GM23338 (cell line): ENCODE measurements at regions not wholly inside any gene's neighbourhood (a gene's known extent, or its start where the extent isn't known, plus 50 kb on each side); places are given as distances from the start of the nearest gene placed in this dataset.

Experiments
- CREB1 ChIP-seq: fragments of 250-450 bp; sonication (Bioruptor Pico); IDR thresholded peaks from 2 replicates; pipeline ENCODE4 v1.5.0; 2020; ENCODE audit warnings: low read depth, mild to moderate bottlenecking, moderate library complexity
- CTCF ChIP-seq, 2 experiments: fragments of 200-600 bp in 1 of 2; sonication (generic) in 1 of 2; conservative IDR thresholded peaks; 2 replicates each; pipeline versions ENCODE4 v1.5.1 to v1.6.1; 2016 to 2017; ENCODE audit warnings: antibody characterized with exemption in 2 of 2, low read depth in 2 of 2, mild to moderate bottlenecking in 2 of 2, moderate library complexity in 1 of 2
- ETS1 ChIP-seq: IDR thresholded peaks from 2 replicates; pipeline ENCODE4 v1.6.1; 2016; ENCODE audit warnings: antibody characterized with exemption
- EZH2 ChIP-seq: fragments of 200-600 bp; sonication (generic); IDR thresholded peaks from one replicate; pipeline ENCODE4 v1.8.0; 2017; ENCODE audit warnings: antibody characterized with exemption, mild to moderate bottlenecking, low read depth; ENCODE audit not compliant: unreplicated experiment
- EZH2phosphoT487 ChIP-seq: fragments of 200-600 bp; sonication (generic); IDR thresholded peaks from one replicate; pipeline ENCODE4 v1.8.1; 2018; ENCODE audit warnings: antibody characterized with exemption; ENCODE audit not compliant: unreplicated experiment
- JUNB ChIP-seq: IDR thresholded peaks from one replicate; pipeline ENCODE4 v1.6.1; 2016; ENCODE audit warnings: antibody characterized with exemption; ENCODE audit not compliant: unreplicated experiment
- NANOG ChIP-seq: IDR thresholded peaks from 2 replicates; pipeline ENCODE4 v1.6.1; 2016; ENCODE audit warnings: antibody characterized with exemption, borderline replicate concordance
- POLR2AphosphoS5 ChIP-seq: IDR thresholded peaks from 2 replicates; pipeline ENCODE4 v1.6.1; 2016; ENCODE audit warnings: antibody characterized with exemption, low read depth
- REST ChIP-seq: IDR thresholded peaks from one replicate; pipeline ENCODE4 v1.6.1; 2018; ENCODE audit warnings: antibody characterized with exemption; ENCODE audit not compliant: unreplicated experiment
- STAT1 ChIP-seq: IDR thresholded peaks from one replicate; pipeline ENCODE4 v1.6.1; 2016; ENCODE audit warnings: antibody characterized with exemption; ENCODE audit not compliant: unreplicated experiment
- ZNF114 ChIP-seq: fragments of 250-450 bp; sonication (Bioruptor Pico); IDR thresholded peaks from 2 replicates; pipeline ENCODE4 v1.5.0; 2020; ENCODE audit warnings: mild to moderate bottlenecking, moderate library complexity
- ZNF331 ChIP-seq: fragments of 250-450 bp; sonication (Bioruptor Pico); IDR thresholded peaks from 2 replicates; pipeline ENCODE4 v1.5.0; 2020; ENCODE audit warnings: low read depth, mild to moderate bottlenecking, moderate library complexity
- TF ChIP-seq, protein P1 (sequence below): fragments of 250-450 bp; sonication (Bioruptor Pico); IDR thresholded peaks from 2 replicates; pipeline ENCODE4 v1.5.0; 2020; ENCODE audit warnings: mild to moderate bottlenecking, moderate library complexity

DNA sequence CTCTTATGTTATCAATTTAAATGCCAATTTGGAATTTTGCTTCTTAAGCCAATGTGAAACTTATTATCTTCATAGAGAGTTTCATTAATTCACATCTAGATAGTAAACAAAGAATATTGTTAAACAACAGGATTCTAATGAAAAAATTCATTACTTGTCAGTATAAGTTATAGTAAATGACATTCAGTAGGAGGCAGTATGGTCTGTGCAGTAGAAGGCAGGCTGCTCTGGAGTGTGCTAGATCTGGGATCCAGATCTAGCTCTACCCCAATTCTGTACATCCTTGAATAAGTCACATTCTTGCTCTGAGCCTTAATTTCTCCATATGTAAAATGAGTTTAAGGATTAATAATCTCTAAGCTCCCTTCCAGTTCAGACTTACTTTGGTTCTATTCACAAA, 202.7 kb upstream of the POU3F4 start:
- TF ChIP-seq EZH2 (no peak), CTCF (conservative IDR thresholded peaks at IDR 0.05; ENCODE audit: low read depth in 2 of 2) (no peak), EZH2phosphoT487 (no peak), REST (no peak), POLR2AphosphoS5 (no peak), ZNF331 (no peak), CREB1 (CRISPR knock-in tag) (no peak), JUNB (no peak), ETS1 (no peak), STAT1 (no peak), ZNF114 (no peak), NANOG (no peak)
- TF ChIP-seq, protein P1, sequence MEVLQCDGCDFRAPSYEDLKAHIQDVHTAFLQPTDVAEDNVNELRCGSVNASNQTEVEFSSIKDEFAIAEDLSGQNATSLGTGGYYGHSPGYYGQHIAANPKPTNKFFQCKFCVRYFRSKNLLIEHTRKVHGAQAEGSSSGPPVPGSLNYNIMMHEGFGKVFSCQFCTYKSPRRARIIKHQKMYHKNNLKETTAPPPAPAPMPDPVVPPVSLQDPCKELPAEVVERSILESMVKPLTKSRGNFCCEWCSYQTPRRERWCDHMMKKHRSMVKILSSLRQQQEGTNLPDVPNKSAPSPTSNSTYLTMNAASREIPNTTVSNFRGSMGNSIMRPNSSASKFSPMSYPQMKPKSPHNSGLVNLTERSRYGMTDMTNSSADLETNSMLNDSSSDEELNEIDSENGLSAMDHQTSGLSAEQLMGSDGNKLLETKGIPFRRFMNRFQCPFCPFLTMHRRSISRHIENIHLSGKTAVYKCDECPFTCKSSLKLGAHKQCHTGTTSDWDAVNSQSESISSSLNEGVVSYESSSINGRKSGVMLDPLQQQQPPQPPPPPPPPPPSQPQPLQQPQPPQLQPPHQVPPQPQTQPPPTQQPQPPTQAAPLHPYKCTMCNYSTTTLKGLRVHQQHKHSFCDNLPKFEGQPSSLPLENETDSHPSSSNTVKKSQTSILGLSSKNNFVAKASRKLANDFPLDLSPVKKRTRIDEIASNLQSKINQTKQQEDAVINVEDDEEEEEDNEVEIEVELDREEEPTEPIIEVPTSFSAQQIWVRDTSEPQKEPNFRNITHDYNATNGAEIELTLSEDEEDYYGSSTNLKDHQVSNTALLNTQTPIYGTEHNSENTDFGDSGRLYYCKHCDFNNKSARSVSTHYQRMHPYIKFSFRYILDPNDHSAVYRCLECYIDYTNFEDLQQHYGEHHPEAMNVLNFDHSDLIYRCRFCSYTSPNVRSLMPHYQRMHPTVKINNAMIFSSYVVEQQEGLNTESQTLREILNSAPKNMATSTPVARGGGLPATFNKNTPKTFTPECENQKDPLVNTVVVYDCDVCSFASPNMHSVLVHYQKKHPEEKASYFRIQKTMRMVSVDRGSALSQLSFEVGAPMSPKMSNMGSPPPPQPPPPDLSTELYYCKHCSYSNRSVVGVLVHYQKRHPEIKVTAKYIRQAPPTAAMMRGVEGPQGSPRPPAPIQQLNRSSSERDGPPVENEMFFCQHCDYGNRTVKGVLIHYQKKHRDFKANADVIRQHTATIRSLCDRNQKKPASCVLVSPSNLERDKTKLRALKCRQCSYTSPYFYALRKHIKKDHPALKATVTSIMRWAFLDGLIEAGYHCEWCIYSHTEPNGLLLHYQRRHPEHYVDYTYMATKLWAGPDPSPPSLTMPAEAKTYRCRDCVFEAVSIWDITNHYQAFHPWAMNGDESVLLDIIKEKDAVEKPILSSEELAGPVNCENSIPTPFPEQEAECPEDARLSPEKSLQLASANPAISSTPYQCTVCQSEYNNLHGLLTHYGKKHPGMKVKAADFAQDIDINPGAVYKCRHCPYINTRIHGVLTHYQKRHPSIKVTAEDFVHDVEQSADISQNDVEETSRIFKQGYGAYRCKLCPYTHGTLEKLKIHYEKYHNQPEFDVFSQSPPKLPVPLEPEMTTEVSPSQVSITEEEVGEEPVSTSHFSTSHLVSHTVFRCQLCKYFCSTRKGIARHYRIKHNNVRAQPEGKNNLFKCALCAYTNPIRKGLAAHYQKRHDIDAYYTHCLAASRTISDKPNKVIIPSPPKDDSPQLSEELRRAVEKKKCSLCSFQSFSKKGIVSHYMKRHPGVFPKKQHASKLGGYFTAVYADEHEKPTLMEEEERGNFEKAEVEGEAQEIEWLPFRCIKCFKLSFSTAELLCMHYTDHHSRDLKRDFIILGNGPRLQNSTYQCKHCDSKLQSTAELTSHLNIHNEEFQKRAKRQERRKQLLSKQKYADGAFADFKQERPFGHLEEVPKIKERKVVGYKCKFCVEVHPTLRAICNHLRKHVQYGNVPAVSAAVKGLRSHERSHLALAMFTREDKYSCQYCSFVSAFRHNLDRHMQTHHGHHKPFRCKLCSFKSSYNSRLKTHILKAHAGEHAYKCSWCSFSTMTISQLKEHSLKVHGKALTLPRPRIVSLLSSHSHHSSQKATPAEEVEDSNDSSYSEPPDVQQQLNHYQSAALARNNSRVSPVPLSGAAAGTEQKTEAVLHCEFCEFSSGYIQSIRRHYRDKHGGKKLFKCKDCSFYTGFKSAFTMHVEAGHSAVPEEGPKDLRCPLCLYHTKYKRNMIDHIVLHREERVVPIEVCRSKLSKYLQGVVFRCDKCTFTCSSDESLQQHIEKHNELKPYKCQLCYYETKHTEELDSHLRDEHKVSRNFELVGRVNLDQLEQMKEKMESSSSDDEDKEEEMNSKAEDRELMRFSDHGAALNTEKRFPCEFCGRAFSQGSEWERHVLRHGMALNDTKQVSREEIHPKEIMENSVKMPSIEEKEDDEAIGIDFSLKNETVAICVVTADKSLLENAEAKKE (CRISPR knock-in tag), result no peak
